Naive thymus-derived CD8-positive, alpha-beta T cell (primary cell): ENCODE measurements at regions not wholly inside any gene's neighbourhood (a gene's known extent, or its start where the extent isn't known, plus 50 kb on each side); places are given as distances from the start of the nearest gene placed in this dataset.

Experiments used
- ATAC-seq, 2 donors: fragments of 150-1000 bp; cut with Tn5 transposase in 1 of 2; sonication (Bioruptor Pico), chemical (Tn5 transposase) in 1 of 2; 1 replicate in 1 of 2; 2 replicates in 1 of 2; pipeline ENCODE4 v1.10.0; 2021; ENCODE audit warnings: mild to moderate bottlenecking in 2 of 2, moderate library complexity in 2 of 2
- POLR2A ChIA-PET: fragments of 350-600 bp; sonication (Branson Sonifier 250); formaldehyde crosslinking; loops from one replicate; lab custom pipeline; 2021; ENCODE audit warnings: antibody characterized with exemption; lab: Charles Lee
- DNase-seq, 10 donors: peaks; one replicate each; pipeline versions ENCODE4 v3.0.0 to v3.0.0-alpha.2; 2020 to 2022
- H3K27ac Mint-ChIP-seq, 10 donors: one replicate each; pipeline ENCODE4 v1.8.0; 2020 to 2022; ENCODE audit warnings: mild to moderate bottlenecking in 10 of 10, mixed read lengths in 10 of 10, moderate library complexity in 4 of 10, inconsistent platforms in 1 of 10
- H3K27me3 Mint-ChIP-seq, 5 donors: one replicate each; pipeline ENCODE4 v1.8.0; 2021 to 2022; ENCODE audit warnings: mixed read lengths in 5 of 5
- H3K36me3 Mint-ChIP-seq, 3 donors: one replicate each; pipeline ENCODE4 v1.8.0; 2020 to 2022; ENCODE audit warnings: mixed read lengths in 3 of 3, mild to moderate bottlenecking in 2 of 3, inconsistent platforms in 1 of 3
- H3K4me1 Mint-ChIP-seq, 4 donors: one replicate each; pipeline ENCODE4 v1.8.0; 2021 to 2022; ENCODE audit warnings: mixed read lengths in 4 of 4
- H3K4me3 Mint-ChIP-seq, 10 donors: one replicate each; pipeline ENCODE4 v1.8.0; 2020 to 2022; ENCODE audit warnings: mild to moderate bottlenecking in 10 of 10, mixed read lengths in 10 of 10, moderate library complexity in 6 of 10, inconsistent platforms in 1 of 10
- H3K9me3 Mint-ChIP-seq, 9 donors: one replicate each; pipeline ENCODE4 v1.8.0; 2020 to 2022; ENCODE audit warnings: mixed read lengths in 9 of 9, mild to moderate bottlenecking in 3 of 9, inconsistent platforms in 1 of 9, moderate library complexity in 1 of 9

DNA sequence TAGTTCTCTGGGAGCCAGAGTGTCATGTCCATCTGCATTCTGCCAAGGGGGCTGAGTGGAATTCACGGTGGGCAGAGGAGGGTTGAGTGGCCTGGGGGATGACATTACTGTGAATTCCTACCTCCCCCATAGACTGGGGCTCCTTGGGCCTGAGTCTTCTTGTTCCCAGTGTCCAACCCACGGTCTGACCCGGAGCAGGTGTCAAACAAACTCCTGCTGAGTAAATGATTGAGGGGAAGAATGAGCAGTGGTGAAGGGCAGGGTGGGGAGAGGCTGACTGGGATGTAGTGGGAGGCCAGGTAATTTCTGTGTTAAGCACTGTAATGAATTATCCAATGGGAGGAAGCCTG is 597.6 kb downstream of the MATN1 start:
- DNase-seq (no peak), ATAC-seq (no peak)
- no peak overlapping the region for H3K27ac Mint-ChIP-seq
- H3K27me3 Mint-ChIP-seq: peaks cover 0 to 15% (median 11%) of the 10 kb centered on the region in 5 donors
- no peaks in the 10 kb centered on the region for H3K36me3 Mint-ChIP-seq
- peaks cover 0 to 3% (median 0%) of the 10 kb centered on the region in 4 donors for H3K4me1 Mint-ChIP-seq
- POLR2A ChIA-PET: no interaction called here
- no peaks in the 10 kb centered on the region for H3K9me3 Mint-ChIP-seq
- H3K4me3 Mint-ChIP-seq: no peak overlapping the region

DNA sequence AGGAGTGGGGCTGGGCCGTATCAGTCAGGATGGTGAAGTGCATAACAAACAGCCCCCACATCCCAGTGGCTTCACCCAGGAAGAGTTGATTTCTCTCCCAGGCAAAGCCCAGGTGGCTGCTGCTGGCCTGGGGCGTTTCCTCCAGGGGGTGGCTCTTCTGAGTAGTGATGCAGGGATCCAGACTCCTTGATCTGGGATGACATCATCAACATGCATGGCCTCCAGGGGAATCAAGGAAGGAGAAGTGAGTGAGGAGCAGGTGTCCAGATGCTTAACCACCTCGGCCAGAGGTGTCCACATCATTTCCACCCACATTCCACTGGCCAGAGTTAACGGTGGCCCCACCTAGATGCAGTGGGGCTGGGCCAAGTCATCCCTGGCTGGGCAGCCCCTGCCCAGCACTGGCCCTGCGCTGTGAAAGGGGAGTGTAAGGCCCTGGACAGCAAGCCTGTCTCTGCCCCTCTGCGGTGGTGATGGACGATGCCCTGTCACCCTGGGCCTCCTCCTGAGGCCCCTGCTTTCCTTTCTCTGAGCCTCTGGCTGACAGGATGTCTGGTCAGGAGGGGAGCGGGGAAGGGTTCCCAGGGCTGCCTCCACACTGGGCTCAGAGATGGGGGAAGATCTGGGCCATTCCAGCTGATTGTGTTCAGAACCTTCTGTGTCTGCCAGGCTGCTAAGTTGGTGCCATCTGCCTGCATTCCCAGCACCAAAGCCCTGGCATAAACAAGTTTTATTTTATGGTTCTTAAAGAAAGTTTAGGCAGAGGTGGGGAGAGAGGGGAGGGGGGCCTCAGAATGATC is 598.2 kb downstream of the MATN1 start:
- Mint-ChIP-seq H3K9me3 (no peaks in the 10 kb centered on the region), H3K4me3 (no peak overlapping the region), H3K27me3 (peaks cover 0 to 20% (median 11%) of the 10 kb centered on the region in 5 donors), H3K27ac (peak overlapping the region in 1 of 10 donors; percentile 12), H3K36me3 (no peaks in the 10 kb centered on the region), H3K4me1 (no peaks in the 10 kb centered on the region)
- ATAC-seq (no peak), DNase-seq (no peak)
- POLR2A ChIA-PET: no interaction called here

DNA sequence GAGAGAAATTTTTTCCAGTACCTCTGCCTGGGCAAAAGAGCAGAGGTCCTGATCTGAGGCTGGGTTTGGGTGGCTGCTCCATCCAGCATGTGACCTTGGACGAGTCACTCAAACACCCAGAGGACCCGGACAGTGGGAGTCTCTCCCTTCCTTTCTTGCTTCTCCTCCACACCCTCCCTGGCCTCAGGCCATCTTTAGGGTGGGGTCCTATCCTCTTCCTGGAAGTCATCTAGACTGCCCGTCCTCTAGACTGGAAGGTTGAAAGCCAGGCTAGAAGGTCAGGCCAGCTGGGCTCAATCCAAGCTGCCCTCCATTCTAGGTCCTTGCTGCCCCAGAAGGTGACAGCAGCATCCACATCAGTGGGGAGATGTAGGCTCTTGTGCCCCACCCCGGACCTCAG is 599.5 kb downstream of the MATN1 start:
- peak overlapping the region in 1 of 10 donors; percentile 19 for H3K27ac Mint-ChIP-seq
- no peaks in the 10 kb centered on the region for H3K36me3 Mint-ChIP-seq
- DNase-seq (no peak), ATAC-seq (no peak)
- peaks cover 0 to 17% (median 6%) of the 10 kb centered on the region in 5 donors for H3K27me3 Mint-ChIP-seq
- POLR2A ChIA-PET: no interaction called here
- H3K9me3 Mint-ChIP-seq: no peaks in the 10 kb centered on the region
- H3K4me1 Mint-ChIP-seq: no peaks in the 10 kb centered on the region
- H3K4me3 Mint-ChIP-seq: no peak overlapping the region

DNA sequence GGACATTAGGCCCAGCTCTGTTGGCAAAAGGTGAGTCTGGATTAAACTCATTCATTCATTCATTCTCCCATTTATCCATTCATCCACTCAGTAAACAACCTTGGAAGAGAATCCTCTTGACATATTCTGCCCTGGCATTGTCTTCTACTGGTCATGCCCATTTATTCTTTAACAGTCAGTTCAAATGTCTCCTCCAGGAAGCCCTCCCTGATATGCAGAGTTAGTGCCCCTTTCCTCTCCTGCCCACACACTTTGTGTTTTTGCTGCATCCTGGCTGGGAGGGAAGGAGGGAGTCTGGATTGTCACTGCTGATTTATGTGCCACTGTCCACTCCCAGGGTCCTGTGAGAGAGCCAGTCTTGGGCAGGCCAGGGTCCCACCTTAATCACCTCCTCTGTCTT is 600.3 kb downstream of the MATN1 start:
- H3K27me3 Mint-ChIP-seq: peaks cover 0 to 9% (median 4%) of the 10 kb centered on the region in 5 donors
- H3K4me3 Mint-ChIP-seq: no peak overlapping the region
- DNase-seq: no peak
- no peaks in the 10 kb centered on the region for H3K36me3 Mint-ChIP-seq
- no peak for ATAC-seq
- H3K4me1 Mint-ChIP-seq: no peaks in the 10 kb centered on the region
- peak overlapping the region in 1 of 10 donors; percentile 19 for H3K27ac Mint-ChIP-seq
- H3K9me3 Mint-ChIP-seq: no peaks in the 10 kb centered on the region
- POLR2A ChIA-PET: no interaction called here

DNA sequence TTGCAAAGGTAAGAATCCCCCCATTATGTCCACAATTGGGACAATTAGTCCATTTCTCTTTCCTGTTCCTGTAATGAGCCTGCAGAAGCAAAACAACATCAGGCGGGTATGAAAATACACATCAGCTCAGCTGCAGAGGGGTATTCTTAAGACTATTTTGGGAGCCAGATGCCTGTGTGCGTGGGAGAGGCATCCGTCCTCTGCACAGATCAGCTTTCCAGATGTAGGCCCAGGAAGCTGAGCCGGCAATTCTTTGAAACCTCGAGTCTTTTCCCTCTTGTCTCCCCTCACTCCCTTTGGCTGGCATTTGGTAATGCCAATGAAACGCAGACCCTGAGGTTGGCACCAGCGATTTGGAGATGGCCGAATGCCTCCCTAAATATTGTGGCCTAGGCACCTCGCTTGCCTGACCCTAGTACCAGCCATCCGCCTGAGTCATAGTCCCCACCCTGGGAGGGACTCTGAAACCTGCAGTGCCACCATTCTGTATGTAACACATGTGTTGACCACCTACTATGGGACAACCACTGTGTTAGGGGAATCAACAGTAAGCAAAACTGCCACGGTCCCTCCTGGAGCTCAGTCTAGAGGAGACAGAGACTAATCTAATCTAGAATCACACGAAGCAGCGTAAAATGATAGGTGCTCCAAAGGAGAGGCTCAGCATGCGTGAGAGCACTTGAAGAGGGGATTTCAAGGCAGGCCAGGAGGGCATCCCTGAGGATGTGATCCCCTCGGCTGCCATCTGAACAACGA is 603.0 kb downstream of the MATN1 start:
- Mint-ChIP-seq H3K27me3 (peaks cover 0 to 18% (median 4%) of the 10 kb centered on the region in 5 donors), H3K4me3 (no peak overlapping the region), H3K36me3 (no peaks in the 10 kb centered on the region), H3K9me3 (no peaks in the 10 kb centered on the region), H3K4me1 (no peaks in the 10 kb centered on the region), H3K27ac (no peak overlapping the region)
- ATAC-seq (no peak), DNase-seq (no peak)
- POLR2A ChIA-PET: no interaction called here

DNA sequence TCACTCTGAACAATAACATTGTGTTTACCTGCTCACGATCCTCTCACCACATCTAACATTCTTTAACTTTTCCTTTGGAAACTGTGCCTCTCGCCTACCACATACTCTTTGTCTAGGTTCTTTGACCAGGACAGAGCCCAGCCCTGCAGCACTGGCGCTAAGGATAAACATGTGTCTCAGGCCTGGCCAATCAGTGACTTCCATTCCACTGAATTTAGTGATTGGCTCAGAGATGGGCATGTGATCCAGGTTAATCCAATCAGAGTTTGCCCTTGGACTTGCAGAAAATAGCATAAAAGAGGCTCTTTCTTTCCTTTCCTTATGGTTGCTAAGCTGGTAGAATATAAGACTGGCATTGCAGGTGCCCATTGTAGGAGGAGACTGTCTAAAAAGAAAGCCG is 605.7 kb downstream of the MATN1 start:
- Mint-ChIP-seq H3K9me3 (no peaks in the 10 kb centered on the region), H3K27me3 (peaks cover 7 to 32% (median 9%) of the 10 kb centered on the region in 5 donors), H3K4me1 (no peaks in the 10 kb centered on the region), H3K27ac (peak overlapping the region in 1 of 10 donors; percentile 13), H3K36me3 (no peaks in the 10 kb centered on the region), H3K4me3 (no peak overlapping the region)
- DNase-seq (no peak), ATAC-seq (no peak)
- POLR2A ChIA-PET: no interaction called here

DNA sequence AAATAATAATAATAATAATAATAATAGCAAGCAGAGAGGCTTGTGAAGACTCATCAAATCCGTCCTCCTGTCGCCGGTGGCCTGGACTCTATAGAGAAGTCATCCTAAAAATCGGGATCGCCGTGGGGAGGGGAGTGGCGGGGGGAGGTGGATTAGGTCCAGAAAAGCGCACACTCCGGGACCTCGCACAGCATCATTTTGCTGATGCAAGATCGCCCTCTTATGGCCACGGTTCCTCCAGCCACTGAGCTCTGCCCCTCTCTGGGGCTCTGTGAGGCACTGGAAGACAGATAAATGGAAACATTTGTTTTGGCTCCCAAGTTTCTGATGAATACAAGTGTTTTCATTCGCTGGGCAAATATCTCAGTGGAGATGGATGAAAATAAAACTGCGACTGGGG is 612.0 kb downstream of the MATN1 start:
- no peak for DNase-seq
- Mint-ChIP-seq H3K27me3 (peaks cover 27 to 77% (median 40%) of the 10 kb centered on the region in 5 donors), H3K36me3 (no peaks in the 10 kb centered on the region), H3K9me3 (no peaks in the 10 kb centered on the region), H3K4me1 (no peaks in the 10 kb centered on the region), H3K27ac (no peak overlapping the region), H3K4me3 (no peak overlapping the region)
- no peak for ATAC-seq
- POLR2A ChIA-PET: no interaction called here

DNA sequence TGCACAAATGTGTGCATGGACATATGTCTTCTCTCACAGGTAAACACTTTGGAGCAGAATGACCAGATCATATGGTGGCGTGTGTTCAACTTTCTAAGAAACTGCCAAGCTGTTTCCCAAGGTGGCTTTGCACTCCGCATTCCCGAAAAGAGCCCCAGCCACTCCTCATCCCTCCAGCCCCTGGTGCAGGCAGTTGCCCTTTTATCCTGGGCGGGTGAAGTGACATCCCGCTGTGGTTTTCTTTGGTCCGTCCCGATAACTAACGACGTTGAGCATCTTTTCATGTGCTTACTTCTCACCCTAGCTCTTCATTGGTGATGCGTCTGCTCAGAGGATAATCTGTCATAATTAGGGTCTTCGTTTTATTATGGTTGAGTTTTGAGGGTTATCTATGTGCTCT is 612.5 kb downstream of the MATN1 start:
- no peak for ATAC-seq
- H3K36me3 Mint-ChIP-seq: no peaks in the 10 kb centered on the region
- no peaks in the 10 kb centered on the region for H3K9me3 Mint-ChIP-seq
- H3K27ac Mint-ChIP-seq: no peak overlapping the region
- POLR2A ChIA-PET: no interaction called here
- DNase-seq: no peak
- H3K4me3 Mint-ChIP-seq: no peak overlapping the region
- H3K4me1 Mint-ChIP-seq: no peaks in the 10 kb centered on the region
- H3K27me3 Mint-ChIP-seq: peaks cover 27 to 71% (median 40%) of the 10 kb centered on the region in 5 donors

DNA sequence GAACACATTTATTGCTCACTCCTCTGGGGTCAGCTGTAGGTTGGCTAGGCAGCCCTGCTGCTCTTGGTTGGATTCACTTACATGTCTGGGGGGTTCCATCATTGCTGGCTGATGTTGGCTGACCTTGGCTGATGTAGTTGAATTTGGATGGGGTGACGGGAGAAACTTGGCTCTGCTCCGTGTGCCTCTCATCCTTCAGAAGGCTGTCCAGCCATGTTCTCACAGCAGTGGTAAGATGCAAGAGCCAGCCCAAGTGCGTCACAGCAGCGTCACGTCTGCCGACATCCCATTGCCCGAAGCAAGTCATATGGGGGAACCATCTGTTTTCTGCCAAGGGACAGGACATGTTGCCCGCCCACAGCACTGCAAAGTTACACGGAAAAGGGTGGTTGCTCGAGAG is 613.5 kb downstream of the MATN1 start:
- ATAC-seq: no peak
- H3K27ac Mint-ChIP-seq: no peak overlapping the region

DNA sequence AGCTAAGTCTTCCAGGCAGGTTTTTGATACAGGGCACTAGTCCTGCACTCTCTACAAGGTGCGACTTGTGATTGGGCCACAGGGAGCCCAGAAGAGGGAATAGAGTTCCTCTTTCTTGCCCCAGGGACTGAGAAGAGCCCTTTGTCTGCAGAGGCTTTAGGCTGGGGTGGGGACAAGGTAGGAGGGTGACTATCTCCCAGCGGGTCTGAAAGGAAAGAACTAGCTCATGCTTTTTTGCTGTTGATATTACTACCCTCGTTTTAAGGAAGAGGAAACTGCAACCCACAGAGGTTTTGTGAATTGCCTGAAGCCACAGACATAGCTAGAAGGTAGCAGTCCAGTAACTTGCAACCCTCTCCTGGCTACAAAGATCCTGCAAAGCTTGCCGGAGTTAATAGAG is 615.2 kb downstream of the MATN1 start:
- Mint-ChIP-seq H3K4me1 (no peaks in the 10 kb centered on the region), H3K27ac (no peak overlapping the region), H3K36me3 (no peaks in the 10 kb centered on the region), H3K9me3 (no peaks in the 10 kb centered on the region), H3K4me3 (no peak overlapping the region), H3K27me3 (peaks cover 24 to 60% (median 35%) of the 10 kb centered on the region in 5 donors)
- no peak for ATAC-seq
- no peak for DNase-seq
- POLR2A ChIA-PET: no interaction called here

More for the DNA sequence above, 613.5 kb downstream of the MATN1 start:
- H3K27me3 Mint-ChIP-seq: peaks cover 27 to 70% (median 40%) of the 10 kb centered on the region in 5 donors
- POLR2A ChIA-PET: no interaction called here
- H3K36me3 Mint-ChIP-seq: no peaks in the 10 kb centered on the region
- DNase-seq: no peak
- H3K4me1 Mint-ChIP-seq: no peaks in the 10 kb centered on the region
- H3K4me3 Mint-ChIP-seq: no peak overlapping the region
- H3K9me3 Mint-ChIP-seq: no peaks in the 10 kb centered on the region

DNA sequence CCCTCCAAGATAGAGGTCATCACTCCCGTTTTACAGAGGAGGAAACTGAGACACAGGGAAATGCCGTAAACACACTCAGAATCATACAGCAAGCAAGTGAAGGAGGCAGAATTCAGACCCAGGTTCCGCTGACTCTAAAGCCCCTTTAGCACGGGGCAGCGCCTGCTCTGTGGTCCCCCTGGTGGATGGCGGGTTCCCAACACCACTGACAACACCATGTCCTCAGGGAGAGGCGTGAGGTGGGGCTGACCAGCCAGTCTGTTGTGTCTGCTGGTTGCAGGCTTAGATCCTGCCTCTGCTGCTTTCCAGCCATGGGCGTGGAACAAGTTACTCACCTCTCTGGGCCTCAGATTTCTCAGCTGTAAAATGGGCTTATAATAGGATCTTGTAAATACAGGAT is 617.3 kb downstream of the MATN1 start:
- H3K27me3 Mint-ChIP-seq: peaks cover 15 to 51% (median 27%) of the 10 kb centered on the region in 5 donors
- DNase-seq: peak in 1 of 10 donors; percentile 4
- no peak overlapping the region for H3K4me3 Mint-ChIP-seq

DNA sequence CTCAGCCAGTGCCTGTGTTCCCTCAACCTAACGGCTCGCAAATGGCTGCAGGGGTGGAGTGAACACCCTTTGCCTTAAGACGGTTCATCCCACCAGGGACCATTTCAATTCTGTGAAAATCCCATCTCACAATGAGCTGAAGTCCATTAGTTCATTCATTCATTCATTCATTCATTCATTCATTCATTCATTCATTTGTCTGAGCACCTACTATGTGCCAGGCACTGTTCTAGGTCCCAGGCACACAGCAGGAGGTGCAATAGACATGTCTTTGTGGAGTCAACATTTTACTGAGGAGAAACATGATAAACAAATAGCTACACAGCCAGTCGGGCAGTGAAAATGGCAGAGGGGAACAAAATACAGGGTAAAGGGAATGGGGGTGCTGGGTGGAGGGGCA is 618.8 kb downstream of the MATN1 start:
- Mint-ChIP-seq H3K36me3 (no peaks in the 10 kb centered on the region), H3K9me3 (no peaks in the 10 kb centered on the region), H3K27me3 (peaks cover 14 to 51% (median 15%) of the 10 kb centered on the region in 5 donors), H3K27ac (no peak overlapping the region), H3K4me3 (no peak overlapping the region), H3K4me1 (no peaks in the 10 kb centered on the region)
- ATAC-seq (no peak), DNase-seq (no peak)
- POLR2A ChIA-PET: no interaction called here

More for the DNA sequence above, 617.3 kb downstream of the MATN1 start:
- Mint-ChIP-seq H3K27ac (peak overlapping the region in 1 of 10 donors; percentile 44), H3K9me3 (no peaks in the 10 kb centered on the region), H3K36me3 (no peaks in the 10 kb centered on the region), H3K4me1 (no peaks in the 10 kb centered on the region)
- POLR2A ChIA-PET: no interaction called here
- no peak for ATAC-seq

DNA sequence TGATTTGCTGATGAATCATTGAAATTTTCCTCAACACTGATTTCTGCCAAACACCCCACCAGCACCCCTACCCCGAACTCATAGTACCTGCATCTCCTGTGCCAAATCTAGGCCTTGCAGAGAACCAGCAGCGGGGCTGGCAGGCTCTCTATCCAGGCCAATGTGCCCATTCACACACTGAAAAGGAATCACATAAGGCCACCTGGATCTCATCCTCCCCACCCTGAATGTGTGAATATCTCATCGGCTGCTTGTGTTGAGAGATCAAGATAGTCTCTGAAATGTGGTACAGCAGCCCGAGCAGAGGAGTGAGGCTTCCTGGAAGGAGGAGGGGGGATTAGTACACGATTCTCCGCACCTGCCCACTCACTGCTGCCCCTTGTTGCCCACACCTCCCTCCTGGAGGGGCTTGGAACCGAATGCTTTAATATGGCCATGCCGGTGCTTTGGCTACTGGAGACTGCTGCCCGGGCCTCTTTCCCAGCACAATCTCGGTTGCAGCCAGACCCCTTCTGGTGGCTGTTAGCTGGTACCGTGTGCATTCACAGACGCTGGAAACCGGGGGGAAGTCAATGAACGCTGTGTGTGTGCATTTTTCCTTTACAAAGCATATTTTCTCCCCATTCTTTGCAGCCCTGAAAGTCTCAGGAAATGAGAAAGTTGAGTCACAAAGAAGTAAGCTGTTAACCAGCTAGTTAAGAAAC is 619.5 kb downstream of the MATN1 start:
- no peak overlapping the region for H3K4me3 Mint-ChIP-seq
- H3K4me1 Mint-ChIP-seq: no peaks in the 10 kb centered on the region
- no peak overlapping the region for H3K27ac Mint-ChIP-seq
- H3K9me3 Mint-ChIP-seq: no peaks in the 10 kb centered on the region
- no peak for ATAC-seq
- POLR2A ChIA-PET: no interaction called here
- no peak for DNase-seq
- H3K27me3 Mint-ChIP-seq: peaks cover 11 to 45% (median 14%) of the 10 kb centered on the region in 5 donors
- no peaks in the 10 kb centered on the region for H3K36me3 Mint-ChIP-seq
